ENCODE measurements at regions not wholly inside any gene's neighbourhood (a gene's known extent, or its start where the extent isn't known, plus 50 kb on each side); places are given as distances from the start of the nearest gene placed in this dataset.

- Histone ChIP-seq H3K9me3 (no peaks in the 10 kb centered on the region), H3K4me1 (no peaks in the 10 kb centered on the region), H3K27ac (no peak overlapping the region), H3K27me3 (no peaks in the 10 kb centered on the region), H3K36me3 (no peaks in the 10 kb centered on the region), H3K4me3 (no peak overlapping the region)
- intact Hi-C loops (cut with DNase I) = no loop called here
- TF ChIP-seq POLR2A (IDR thresholded peaks at IDR 0.05) = no peak
- no peak for TF ChIP-seq CTCF (IDR thresholded peaks at IDR 0.05)
- no peak for DNase-seq
- WGBS, 2 donors = 63% methylated on average over 2 of the region's 2 CpGs
These were observed 136.5 kb upstream of the FN1 start for GRCh38 chr2:215572341-215572848.

GRCh38 chr2:215571689-215572088 is 135.8 kb upstream of the FN1 start:
- Histone ChIP-seq H3K4me1 (no peaks in the 10 kb centered on the region), H3K36me3 (no peaks in the 10 kb centered on the region), H3K27ac (no peak overlapping the region), H3K4me3 (no peak overlapping the region), H3K27me3 (no peaks in the 10 kb centered on the region), H3K9me3 (no peaks in the 10 kb centered on the region)
- no peak for DNase-seq
- intact Hi-C loops (cut with DNase I) = no loop called here
- 41 to 69% methylated on average over 1 of the region's 1 CpG for WGBS, 2 donors
- no peak for TF ChIP-seq POLR2A (IDR thresholded peaks at IDR 0.05)
- no peak for TF ChIP-seq CTCF (IDR thresholded peaks at IDR 0.05)

- Histone ChIP-seq H3K36me3 (no peaks in the 10 kb centered on the region), H3K9me3 (no peaks in the 10 kb centered on the region), H3K27ac (no peak overlapping the region), H3K4me3 (no peak overlapping the region), H3K4me1 (no peaks in the 10 kb centered on the region), H3K27me3 (no peaks in the 10 kb centered on the region)
- WGBS, 2 donors = 73 to 85% methylated on average over 5 of the region's 5 CpGs
- no peak for TF ChIP-seq CTCF (IDR thresholded peaks at IDR 0.05)
- no peak for TF ChIP-seq POLR2A (IDR thresholded peaks at IDR 0.05)
- no peak for DNase-seq
- intact Hi-C loops (cut with DNase I) = no loop called here
These were observed 131.6 kb upstream of the FN1 start for GRCh38 chr2:215567504-215567903.

GRCh38 chr2:215565897-215566296 is 130.0 kb upstream of the FN1 start:
- Histone ChIP-seq H3K27ac (no peak overlapping the region), H3K4me1 (no peaks in the 10 kb centered on the region), H3K27me3 (no peaks in the 10 kb centered on the region), H3K36me3 (no peaks in the 10 kb centered on the region), H3K4me3 (no peak overlapping the region), H3K9me3 (no peaks in the 10 kb centered on the region)
- 93 to 96% methylated on average over 2 of the region's 2 CpGs for WGBS, 2 donors
- TF ChIP-seq POLR2A (IDR thresholded peaks at IDR 0.05) = no peak
- TF ChIP-seq CTCF (IDR thresholded peaks at IDR 0.05) = no peak
- DNase-seq = no peak
- intact Hi-C loops (cut with DNase I) = no loop called here

- intact Hi-C loops (cut with DNase I) = no loop called here
- no peaks in the 10 kb centered on the region for H3K27me3 ChIP-seq
- H3K4me1 ChIP-seq = no peaks in the 10 kb centered on the region
- no peak overlapping the region for H3K4me3 ChIP-seq
- H3K36me3 ChIP-seq = no peaks in the 10 kb centered on the region
- H3K27ac ChIP-seq = no peak overlapping the region
- no peak for TF ChIP-seq POLR2A (IDR thresholded peaks at IDR 0.05)
- no peak for TF ChIP-seq CTCF (IDR thresholded peaks at IDR 0.05)
- 73 to 75% methylated on average over 2 of the region's 2 CpGs for WGBS, 2 donors
- DNase-seq = no peak
- H3K9me3 ChIP-seq = no peaks in the 10 kb centered on the region
These were observed 121.8 kb upstream of the FN1 start for GRCh38 chr2:215557701-215558100.
